Activated T-helper 2 cell treated with anti-CD3 and anti-CD28 coated beads, Interferon-gamma antibody, Interleukin-2, Interleukin-4, amounts not matched to agents 10 μg/mL and 5 μg/mL and 100 μg/mL, durations not matched to agents 14 hours and 24 hours and 36 hours (primary cell): ENCODE measurements at regions not wholly inside any gene's neighbourhood (a gene's known extent, or its start where the extent isn't known, plus 50 kb on each side); places are given as distances from the start of the nearest gene placed in this dataset.

Experiments
- DNase-seq: peaks from one replicate; pipeline ENCODE4 v3.0.0; 2021; ENCODE audit warnings: low spot score
- H3K27ac Mint-ChIP-seq: one replicate; pipeline ENCODE4 v1.8.0; 2021; ENCODE audit warnings: mixed read lengths
- H3K27me3 Mint-ChIP-seq: one replicate; pipeline ENCODE4 v1.8.0; 2021; ENCODE audit warnings: low read depth, mixed read lengths
- H3K36me3 Mint-ChIP-seq: one replicate; pipeline ENCODE4 v1.8.0; 2021; ENCODE audit warnings: low read depth, mixed read lengths
- H3K4me1 Mint-ChIP-seq: one replicate; pipeline ENCODE4 v1.8.0; 2021; ENCODE audit warnings: low read depth, mixed read lengths
- H3K4me3 Mint-ChIP-seq: one replicate; pipeline ENCODE4 v1.8.0; 2021; ENCODE audit warnings: low read depth, mild to moderate bottlenecking, moderate library complexity, mixed read lengths
- H3K9me3 Mint-ChIP-seq: one replicate; pipeline ENCODE4 v1.8.0; 2021; ENCODE audit warnings: mixed read lengths
- intact Hi-C: fragments of 100-400 bp; cut with micrococcal nuclease; formaldehyde crosslinking; loops from one replicate; pipeline ENCODE4 v1.15.1; 2023

- Mint-ChIP-seq H3K9me3 (no peaks in the 10 kb centered on the region), H3K27me3 (no peaks in the 10 kb centered on the region), H3K36me3 (no peaks in the 10 kb centered on the region), H3K27ac (no peak overlapping the region), H3K4me1 (no peaks in the 10 kb centered on the region), H3K4me3 (no peak overlapping the region)
- DNase-seq, result no peak
- intact Hi-C loops, result no loop called here
Measured at GRCh38 chr1:233843525-233844204, 60.8 kb upstream of the SLC35F3 start.

- Mint-ChIP-seq H3K4me3 (no peak overlapping the region), H3K9me3 (no peaks in the 10 kb centered on the region), H3K27me3 (no peaks in the 10 kb centered on the region), H3K36me3 (no peaks in the 10 kb centered on the region), H3K27ac (no peak overlapping the region), H3K4me1 (no peaks in the 10 kb centered on the region)
- no peak for DNase-seq
- intact Hi-C loops, result no loop called here
Measured at GRCh38 chr1:233844275-233844674, 60.2 kb upstream of the SLC35F3 start.

- intact Hi-C loops, result no loop called here
- Mint-ChIP-seq H3K9me3 (no peaks in the 10 kb centered on the region), H3K27me3 (no peaks in the 10 kb centered on the region), H3K4me1 (no peaks in the 10 kb centered on the region), H3K36me3 (no peaks in the 10 kb centered on the region), H3K4me3 (no peak overlapping the region), H3K27ac (no peak overlapping the region)
- no peak for DNase-seq
Measured at GRCh38 chr1:233844692-233845091, 59.8 kb upstream of the SLC35F3 start.
